Testis (tissue), 2 donors: ENCODE measurements at regions not wholly inside any gene's neighbourhood (a gene's known extent, or its start where the extent isn't known, plus 50 kb on each side); places are given as distances from the start of the nearest gene placed in this dataset.
A peak's percentile ranks its signal among the peaks of the same experiment; 100 is the strongest.

Source experiments
- DNase-seq: peaks from one replicate; pipeline ENCODE4 v3.0.0-alpha.2; 2019
- H3K27ac ChIP-seq, 2 donors: fragments of 200-600 bp; sonication (generic); one replicate each; pipeline ENCODE4 v1.5.1; 2019
- H3K27me3 ChIP-seq: fragments of 200-600 bp; sonication (generic); one replicate; pipeline ENCODE4 v1.5.1; 2019
- H3K36me3 ChIP-seq: fragments of 200-600 bp; sonication (generic); one replicate; pipeline ENCODE4 v1.5.1; 2017; ENCODE audit warnings: low read depth; ENCODE audit errors: missing control alignments
- H3K4me1 ChIP-seq: fragments of 200-600 bp; sonication (generic); one replicate; pipeline ENCODE4 v1.5.1; 2019
- H3K4me3 ChIP-seq, 2 donors: fragments of 200-600 bp; sonication (generic); one replicate each; pipeline ENCODE4 v1.5.1; 2017 to 2019
- H3K9me3 ChIP-seq: fragments of 200-600 bp; sonication (generic); one replicate; pipeline ENCODE4 v1.5.1; 2017
- CTCF ChIP-seq, 3 experiments: fragments of 450-650 bp in 2 of 3; fragments of 200-600 bp in 1 of 3; sonication (generic) in 1 of 3; IDR thresholded peaks; one replicate each; pipeline ENCODE4 v1.5.1; 2016 to 2019; ENCODE audit warnings: antibody characterized with exemption in 3 of 3, mild to moderate bottlenecking in 2 of 3, moderate library complexity in 1 of 3
- POLR2A ChIP-seq: fragments of 450-650 bp; IDR thresholded peaks from one replicate; pipeline ENCODE4 v1.6.1; 2017; ENCODE audit warnings: antibody characterized with exemption, mild to moderate bottlenecking, moderate library complexity
- WGBS, 2 donors: methylation state at CpG; one replicate each; pipeline ENCODE4 v1.1.5; 2018; 5-methylcytosine and 5-hydroxymethylcytosine counted together
- intact Hi-C: fragments of 100-400 bp; cut with DNase I; formaldehyde crosslinking; loops from one replicate; pipeline ENCODE4 v1.15.1; 2023; ENCODE audit warnings: low total_unique reads

GRCh38 chr2:228673876-228674554, 492.5 kb upstream of the SPHKAP start:
- DNase-seq: no peak
- intact Hi-C loops: no loop called here
- H3K27me3 ChIP-seq: no peaks in the 10 kb centered on the region
- no peaks in the 10 kb centered on the region for H3K36me3 ChIP-seq
- TF ChIP-seq CTCF (IDR thresholded peaks at IDR 0.05) (no peak), POLR2A (no peak)
- H3K27ac ChIP-seq: no peak overlapping the region
- H3K4me3 ChIP-seq: no peak overlapping the region
- no peaks in the 10 kb centered on the region for H3K4me1 ChIP-seq
- no peaks in the 10 kb centered on the region for H3K9me3 ChIP-seq
- WGBS, 2 donors: 58 to 59% methylated on average over 3 of the region's 3 CpGs

GRCh38 chr2:228669690-228670089, 488.2 kb upstream of the SPHKAP start:
- no peak for DNase-seq
- H3K27me3 ChIP-seq: no peaks in the 10 kb centered on the region
- 66% methylated on average over 3 of the region's 3 CpGs for WGBS, 2 donors
- H3K27ac ChIP-seq: no peak overlapping the region
- H3K4me1 ChIP-seq: no peaks in the 10 kb centered on the region
- no peak overlapping the region for H3K4me3 ChIP-seq
- H3K36me3 ChIP-seq: no peaks in the 10 kb centered on the region
- no peaks in the 10 kb centered on the region for H3K9me3 ChIP-seq
- intact Hi-C loops: no loop called here
- TF ChIP-seq POLR2A (no peak), CTCF (IDR thresholded peaks at IDR 0.05) (no peak)

GRCh38 chr2:228665232-228665631, 483.7 kb upstream of the SPHKAP start:
- no peaks in the 10 kb centered on the region for H3K9me3 ChIP-seq
- no peaks in the 10 kb centered on the region for H3K4me1 ChIP-seq
- WGBS, 2 donors: 76 to 88% methylated on average over 1 of the region's 1 CpG
- H3K36me3 ChIP-seq: no peaks in the 10 kb centered on the region
- no peak for TF ChIP-seq POLR2A
- TF ChIP-seq CTCF (IDR thresholded peaks at IDR 0.05): no peak
- no peak for DNase-seq
- H3K4me3 ChIP-seq: no peak overlapping the region
- intact Hi-C loops: no loop called here
- no peak overlapping the region for H3K27ac ChIP-seq
- H3K27me3 ChIP-seq: no peaks in the 10 kb centered on the region

GRCh38 chr2:228658998-228659397, 477.5 kb upstream of the SPHKAP start:
- Histone ChIP-seq H3K9me3 (no peaks in the 10 kb centered on the region), H3K4me1 (no peaks in the 10 kb centered on the region), H3K27me3 (no peaks in the 10 kb centered on the region), H3K4me3 (no peak overlapping the region), H3K36me3 (no peaks in the 10 kb centered on the region), H3K27ac (no peak overlapping the region)
- intact Hi-C loops: no loop called here
- 79 to 81% methylated on average over 5 of the region's 5 CpGs for whole genome bisulfite sequencing, 2 donors
- no peak for DNase-seq
- no peak for TF ChIP-seq POLR2A
- TF ChIP-seq CTCF (IDR thresholded peaks at IDR 0.05): no peak

- no peaks in the 10 kb centered on the region for H3K4me1 ChIP-seq
- TF ChIP-seq POLR2A (no peak), CTCF (IDR thresholded peaks at IDR 0.05) (peak; percentile 21 to 54 (median 33))
- H3K27me3 ChIP-seq: no peaks in the 10 kb centered on the region
- H3K36me3 ChIP-seq: no peaks in the 10 kb centered on the region
- no peak overlapping the region for H3K27ac ChIP-seq
- intact Hi-C loops: no loop called here
- H3K4me3 ChIP-seq: no peak overlapping the region
- DNase-seq: no peak
- H3K9me3 ChIP-seq: no peaks in the 10 kb centered on the region
- WGBS, 2 donors: 56 to 63% methylated on average over 6 of the region's 6 CpGs
These were observed 476.4 kb upstream of the SPHKAP start for GRCh38 chr2:228657807-228658402.
